ENCODE measurements at regions not wholly inside any gene's neighbourhood (a gene's known extent, or its start where the extent isn't known, plus 50 kb on each side); places are given as distances from the start of the nearest gene placed in this dataset.

DNA sequence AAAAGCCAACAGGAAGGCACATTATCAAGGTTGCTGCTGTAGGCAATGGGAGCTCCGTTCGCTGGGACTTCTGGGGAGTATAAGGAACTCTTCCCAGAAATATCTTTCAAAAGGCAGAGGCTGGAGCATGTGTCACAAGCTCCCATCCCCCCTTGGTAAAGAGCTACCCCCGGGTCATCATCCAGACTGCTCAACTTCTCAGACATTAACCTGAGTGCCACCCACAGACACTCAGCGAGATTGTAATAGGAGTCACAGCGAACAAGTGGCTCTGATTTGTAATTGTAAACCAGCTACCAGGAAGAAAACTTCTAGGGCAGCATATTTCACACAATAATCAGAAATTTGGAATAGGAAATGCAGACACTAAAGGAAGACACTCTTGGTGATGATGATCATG, 290.2 kb upstream of the PARD3B start:
- Mint-ChIP-seq H3K4me3 (no peak overlapping the region), H3K36me3 (no peaks in the 10 kb centered on the region), H3K27ac (no peak overlapping the region), H3K4me1 (peaks cover 0 to 2% (median 0%) of the 10 kb centered on the region in 7 donors), H3K9me3 (no peaks in the 10 kb centered on the region), H3K27me3 (peaks cover 0 to 27% (median 13%) of the 10 kb centered on the region in 5 donors)
- ATAC-seq (no peak), DNase-seq (no peak)
- ChIA-PET CTCF (no interaction called here), POLR2A (interaction anchor here (0.7 kb wide), 1 partner anchor 44 kb away, joined by 3 read pairs; no protein-coding TSS in a partner anchor)
- no peaks in the 10 kb centered on the region for H3K4me1 ChIP-seq (ENCODE audit: control insufficient read depth in 2 of 2, insufficient read depth in 2 of 2, low read length in 2 of 2)
- no peak overlapping the region for H3K27ac ChIP-seq (ENCODE audit: low read depth, low read length)
- H3K4me3 ChIP-seq (ENCODE audit: low read length), result no peak overlapping the region
- no peaks in the 10 kb centered on the region for H3K9me3 ChIP-seq (ENCODE audit: control insufficient read depth in 2 of 3, low read length in 3 of 3)
- intact Hi-C loops (cut with micrococcal nuclease), result no loop called here
- H3K27me3 ChIP-seq (ENCODE audit: control insufficient read depth in 2 of 2, insufficient read depth in 2 of 2, low read length in 2 of 2), result no peaks in the 10 kb centered on the region
- no peaks in the 10 kb centered on the region for H3K36me3 ChIP-seq (ENCODE audit: control insufficient read depth in 2 of 3, insufficient read depth in 3 of 3, low read length in 3 of 3)

DNA sequence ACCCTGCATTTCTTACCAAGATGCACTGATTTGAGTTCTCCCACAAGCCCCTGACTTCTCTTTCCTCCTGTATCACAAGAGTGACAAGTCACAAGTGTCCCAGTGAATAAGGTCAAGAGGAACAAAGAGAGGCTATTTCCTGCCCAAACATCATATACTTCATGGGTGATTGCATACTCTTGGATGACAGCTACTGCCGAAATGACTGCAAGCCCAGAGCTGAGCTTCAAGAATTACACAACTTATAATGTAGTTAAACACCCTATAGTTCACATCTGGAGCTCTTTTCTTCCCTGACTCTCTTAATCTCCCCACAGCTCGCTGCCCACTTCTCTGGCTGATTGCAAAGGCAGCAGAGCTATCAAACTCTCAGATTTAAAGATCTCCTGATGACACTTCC, 289.7 kb upstream of the PARD3B start:
- no peaks in the 10 kb centered on the region for H3K36me3 Mint-ChIP-seq
- DNase-seq (no peak), ATAC-seq (peak; percentile 34)
- ChIA-PET CTCF (no interaction called here), POLR2A (no interaction called here)
- Histone ChIP-seq H3K4me1 (ENCODE audit: control insufficient read depth in 2 of 2, insufficient read depth in 2 of 2, low read length in 2 of 2) (no peaks in the 10 kb centered on the region), H3K4me3 (ENCODE audit: low read length) (no peak overlapping the region), H3K27ac (ENCODE audit: low read depth, low read length) (no peak overlapping the region), H3K36me3 (ENCODE audit: control insufficient read depth in 2 of 3, insufficient read depth in 3 of 3, low read length in 3 of 3) (no peaks in the 10 kb centered on the region), H3K27me3 (ENCODE audit: control insufficient read depth in 2 of 2, insufficient read depth in 2 of 2, low read length in 2 of 2) (no peaks in the 10 kb centered on the region), H3K9me3 (ENCODE audit: control insufficient read depth in 2 of 3, low read length in 3 of 3) (no peaks in the 10 kb centered on the region)
- peaks cover 0 to 32% (median 13%) of the 10 kb centered on the region in 5 donors for H3K27me3 Mint-ChIP-seq
- H3K9me3 Mint-ChIP-seq, result no peaks in the 10 kb centered on the region
- no peak overlapping the region for H3K4me3 Mint-ChIP-seq
- peaks cover 0 to 2% (median 0%) of the 10 kb centered on the region in 7 donors for H3K4me1 Mint-ChIP-seq
- H3K27ac Mint-ChIP-seq, result no peak overlapping the region
- intact Hi-C loops (cut with micrococcal nuclease), result no loop called here

DNA sequence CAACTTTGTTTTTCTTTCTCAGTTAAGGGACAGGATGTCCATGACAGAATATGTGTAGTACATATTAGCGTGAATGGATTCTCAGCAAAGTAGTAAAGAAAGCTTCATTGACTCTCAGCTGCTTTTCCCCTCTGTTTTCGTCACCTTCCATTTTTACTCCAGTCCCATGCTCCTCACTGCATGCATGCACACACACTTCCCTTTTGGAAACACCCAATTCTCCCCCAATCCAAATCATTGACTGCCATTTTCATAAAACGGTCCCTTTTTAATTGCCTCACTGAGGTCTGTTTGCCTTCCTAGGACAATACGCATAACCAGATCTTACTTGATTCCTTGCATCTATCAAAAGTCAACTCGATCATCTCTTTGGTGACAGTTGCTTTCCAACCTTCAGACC, 287.5 kb upstream of the PARD3B start:
- Histone ChIP-seq H3K27ac (ENCODE audit: low read depth, low read length) (no peak overlapping the region), H3K9me3 (ENCODE audit: control insufficient read depth in 2 of 3, low read length in 3 of 3) (no peaks in the 10 kb centered on the region), H3K4me1 (ENCODE audit: control insufficient read depth in 2 of 2, insufficient read depth in 2 of 2, low read length in 2 of 2) (no peaks in the 10 kb centered on the region), H3K27me3 (ENCODE audit: control insufficient read depth in 2 of 2, insufficient read depth in 2 of 2, low read length in 2 of 2) (no peaks in the 10 kb centered on the region), H3K36me3 (ENCODE audit: control insufficient read depth in 2 of 3, insufficient read depth in 3 of 3, low read length in 3 of 3) (no peaks in the 10 kb centered on the region), H3K4me3 (ENCODE audit: low read length) (no peak overlapping the region)
- Mint-ChIP-seq H3K4me3 (no peak overlapping the region), H3K27me3 (peaks cover 4 to 38% (median 14%) of the 10 kb centered on the region in 5 donors), H3K9me3 (no peaks in the 10 kb centered on the region), H3K4me1 (peaks cover 0 to 2% (median 0%) of the 10 kb centered on the region in 7 donors), H3K36me3 (no peaks in the 10 kb centered on the region), H3K27ac (no peak overlapping the region)
- ATAC-seq, result no peak
- DNase-seq, result no peak
- POLR2A ChIA-PET, result no interaction called here
- intact Hi-C loops (cut with micrococcal nuclease), result no loop called here
- CTCF ChIA-PET, result no interaction called here

DNA sequence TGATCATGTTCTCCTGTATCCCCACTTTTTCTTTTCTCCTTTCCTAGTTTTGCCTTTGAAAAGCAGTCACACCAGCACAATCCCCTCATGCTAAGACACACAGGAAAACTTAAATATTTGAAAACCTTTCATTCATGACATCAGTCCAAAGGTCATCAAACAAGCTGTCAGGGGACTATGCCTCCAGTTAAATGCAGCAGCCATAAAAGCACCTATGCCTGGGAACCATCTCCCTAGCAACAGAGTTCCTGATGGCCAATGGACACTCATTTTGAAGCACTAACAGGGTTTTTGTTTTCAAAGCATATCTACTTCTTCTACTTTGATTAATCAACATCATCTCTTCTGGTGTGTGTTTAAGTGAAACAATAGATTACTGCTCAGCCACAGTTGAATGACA, 286.4 kb upstream of the PARD3B start:
- Histone ChIP-seq H3K27ac (ENCODE audit: low read depth, low read length) (no peak overlapping the region), H3K4me3 (ENCODE audit: low read length) (no peak overlapping the region), H3K4me1 (ENCODE audit: control insufficient read depth in 2 of 2, insufficient read depth in 2 of 2, low read length in 2 of 2) (no peaks in the 10 kb centered on the region), H3K36me3 (ENCODE audit: control insufficient read depth in 2 of 3, insufficient read depth in 3 of 3, low read length in 3 of 3) (no peaks in the 10 kb centered on the region), H3K9me3 (ENCODE audit: control insufficient read depth in 2 of 3, low read length in 3 of 3) (no peaks in the 10 kb centered on the region), H3K27me3 (ENCODE audit: control insufficient read depth in 2 of 2, insufficient read depth in 2 of 2, low read length in 2 of 2) (peaks cover 0 to 2% of the 10 kb centered on the region in 2 donors)
- no peaks in the 10 kb centered on the region for H3K9me3 Mint-ChIP-seq
- no peak overlapping the region for H3K4me3 Mint-ChIP-seq
- POLR2A ChIA-PET, result interaction anchor here (0.6 kb wide), 1 partner anchor 44 kb away, joined by 4 read pairs; no protein-coding TSS in a partner anchor
- ATAC-seq (no peak), DNase-seq (no peak)
- no peaks in the 10 kb centered on the region for H3K36me3 Mint-ChIP-seq
- peaks cover 8 to 44% (median 13%) of the 10 kb centered on the region in 5 donors for H3K27me3 Mint-ChIP-seq
- H3K4me1 Mint-ChIP-seq, result peaks cover 0 to 2% (median 0%) of the 10 kb centered on the region in 7 donors
- CTCF ChIA-PET, result interaction anchor here (3.2 kb wide), 1 partner anchor 12 kb away, joined by 9 read pairs; no protein-coding TSS in a partner anchor
- no peak overlapping the region for H3K27ac Mint-ChIP-seq
- intact Hi-C loops (cut with micrococcal nuclease), result no loop called here

DNA sequence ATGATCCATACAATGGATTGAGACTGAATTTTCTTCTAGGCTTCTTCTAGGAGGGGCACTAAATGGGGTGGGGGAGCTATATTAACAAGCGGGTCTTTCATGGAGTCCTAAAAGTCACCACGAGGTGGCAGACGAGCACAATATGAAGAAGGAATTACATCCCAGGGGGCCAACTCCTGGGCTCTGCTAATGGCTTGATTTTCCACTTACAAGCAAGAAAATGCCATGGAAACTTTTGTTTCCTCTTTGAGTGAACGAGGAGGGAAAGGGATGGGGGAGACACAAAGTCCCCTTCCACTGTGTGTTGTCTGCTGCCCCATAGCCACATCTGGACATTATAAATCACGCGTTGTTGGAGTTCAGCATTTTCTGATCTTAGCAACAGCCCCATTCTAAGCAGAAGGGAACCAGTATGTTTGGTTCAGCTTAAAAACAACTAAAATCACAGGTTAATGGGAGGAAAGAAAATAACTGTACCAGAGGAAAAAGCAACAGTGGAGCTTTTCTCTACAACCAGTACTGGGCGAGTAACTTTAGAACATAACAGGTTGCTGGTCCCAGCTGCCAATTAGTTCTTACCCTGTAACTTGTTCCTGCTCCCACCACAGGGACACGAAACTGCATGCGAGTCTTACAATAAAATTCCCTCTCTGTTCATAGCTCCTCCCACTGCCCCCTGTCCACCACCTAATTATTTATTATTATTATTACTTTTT, 285.0 kb upstream of the PARD3B start:
- Histone ChIP-seq H3K9me3 (ENCODE audit: control insufficient read depth in 2 of 3, low read length in 3 of 3) (no peaks in the 10 kb centered on the region), H3K27me3 (ENCODE audit: control insufficient read depth in 2 of 2, insufficient read depth in 2 of 2, low read length in 2 of 2) (peaks cover 2 to 3% of the 10 kb centered on the region in 2 donors), H3K36me3 (ENCODE audit: control insufficient read depth in 2 of 3, insufficient read depth in 3 of 3, low read length in 3 of 3) (no peaks in the 10 kb centered on the region), H3K4me3 (ENCODE audit: low read length) (no peak overlapping the region), H3K4me1 (ENCODE audit: control insufficient read depth in 2 of 2, insufficient read depth in 2 of 2, low read length in 2 of 2) (no peaks in the 10 kb centered on the region), H3K27ac (ENCODE audit: low read depth, low read length) (no peak overlapping the region)
- peaks cover 0 to 2% (median 0%) of the 10 kb centered on the region in 7 donors for H3K4me1 Mint-ChIP-seq
- intact Hi-C loops (cut with micrococcal nuclease), result loop anchor here (1.0 to 10.0 kb wide), 8 partner anchors 115 to 1688 kb away; partner anchors contain the start of gene NRP2 (in 1 of the 2)
- ChIA-PET CTCF (interaction anchor here (0.9 to 3.2 kb wide), 11 partner anchors 9 to 1688 kb away, joined by 3 to 10 read pairs (median 4); no protein-coding TSS in a partner anchor), POLR2A (no interaction called here)
- DNase-seq, result peak in 6 of 9 donors; percentile 30 to 47 (median 36)
- peaks cover 20 to 58% (median 26%) of the 10 kb centered on the region in 5 donors for H3K27me3 Mint-ChIP-seq
- peak; percentile 60 for ATAC-seq
- H3K36me3 Mint-ChIP-seq, result no peaks in the 10 kb centered on the region
- no peaks in the 10 kb centered on the region for H3K9me3 Mint-ChIP-seq
- H3K27ac Mint-ChIP-seq, result no peak overlapping the region
- no peak overlapping the region for H3K4me3 Mint-ChIP-seq

DNA sequence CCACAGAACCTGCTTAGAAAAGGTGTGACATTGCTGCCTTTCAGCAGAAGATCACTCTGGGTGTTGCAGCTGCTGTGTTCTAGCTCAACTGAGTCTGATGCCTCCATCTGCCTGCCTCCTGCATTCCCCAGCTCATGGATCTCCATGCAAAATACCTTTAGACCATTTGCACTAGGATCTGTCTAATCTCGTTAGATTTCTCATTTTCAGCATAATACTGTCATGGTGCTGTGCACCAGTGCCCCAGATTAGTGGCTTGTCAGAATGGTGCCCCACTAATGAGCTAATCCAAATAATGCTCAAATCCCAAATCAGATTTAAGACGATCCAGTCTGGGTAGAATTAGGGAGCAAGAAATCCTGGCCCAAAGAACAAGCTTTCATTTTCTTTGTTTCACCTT, 284.4 kb upstream of the PARD3B start:
- H3K4me1 ChIP-seq (ENCODE audit: control insufficient read depth in 2 of 2, insufficient read depth in 2 of 2, low read length in 2 of 2), result no peaks in the 10 kb centered on the region
- POLR2A ChIA-PET, result no interaction called here
- peaks cover 2 to 3% of the 10 kb centered on the region in 2 donors for H3K27me3 ChIP-seq (ENCODE audit: control insufficient read depth in 2 of 2, insufficient read depth in 2 of 2, low read length in 2 of 2)
- Mint-ChIP-seq H3K9me3 (no peaks in the 10 kb centered on the region), H3K36me3 (no peaks in the 10 kb centered on the region), H3K4me1 (peaks cover 0 to 2% (median 0%) of the 10 kb centered on the region in 7 donors), H3K27me3 (peaks cover 23 to 63% (median 27%) of the 10 kb centered on the region in 5 donors), H3K4me3 (no peak overlapping the region), H3K27ac (no peak overlapping the region)
- ATAC-seq (no peak), DNase-seq (no peak)
- H3K4me3 ChIP-seq (ENCODE audit: low read length), result no peak overlapping the region
- intact Hi-C loops (cut with micrococcal nuclease), result loop anchor here (1.0 to 10.0 kb wide), 8 partner anchors 116 to 1687 kb away; partner anchors contain the start of gene NRP2 (in 1 of the 2)
- no peaks in the 10 kb centered on the region for H3K36me3 ChIP-seq (ENCODE audit: control insufficient read depth in 2 of 3, insufficient read depth in 3 of 3, low read length in 3 of 3)
- H3K27ac ChIP-seq (ENCODE audit: low read depth, low read length), result no peak overlapping the region
- H3K9me3 ChIP-seq (ENCODE audit: control insufficient read depth in 2 of 3, low read length in 3 of 3), result no peaks in the 10 kb centered on the region
- CTCF ChIA-PET, result interaction anchor here (0.9 to 3.2 kb wide), 10 partner anchors 10 to 1687 kb away, joined by 3 to 10 read pairs (median 4); no protein-coding TSS in a partner anchor
